HG02798 (cell line): ENCODE measurements at regions not wholly inside any gene's neighbourhood (a gene's known extent, or its start where the extent isn't known, plus 50 kb on each side); places are given as distances from the start of the nearest gene placed in this dataset.

Experiments
- ATAC-seq: cut with Tn5 transposase; IDR thresholded peaks from one replicate; pipeline ENCODE4 v1.9.1; 2021; ENCODE audit warnings: mild to moderate bottlenecking; ENCODE audit not compliant: unreplicated experiment, poor library complexity

DNA sequence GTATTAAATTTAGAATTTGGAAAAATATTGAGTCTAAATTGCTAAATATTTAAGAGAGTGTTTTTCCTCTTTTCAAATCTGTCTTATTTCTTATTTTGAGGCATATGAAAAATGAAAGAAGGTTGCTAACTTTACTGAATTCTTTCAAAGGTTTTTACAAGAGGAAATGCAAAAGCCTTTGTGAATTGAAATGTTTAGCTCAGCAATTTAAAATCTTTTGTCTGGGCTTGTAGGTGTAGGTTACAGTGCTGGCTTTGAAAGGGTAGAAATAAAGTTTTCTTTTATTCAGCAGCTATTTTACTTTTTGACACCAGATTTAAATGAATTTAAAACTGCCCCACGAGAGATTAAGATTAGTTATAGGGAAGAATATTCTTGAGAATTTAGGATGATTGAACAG, 192.0 kb downstream of the CDH7 start:
- ATAC-seq = no peak

DNA sequence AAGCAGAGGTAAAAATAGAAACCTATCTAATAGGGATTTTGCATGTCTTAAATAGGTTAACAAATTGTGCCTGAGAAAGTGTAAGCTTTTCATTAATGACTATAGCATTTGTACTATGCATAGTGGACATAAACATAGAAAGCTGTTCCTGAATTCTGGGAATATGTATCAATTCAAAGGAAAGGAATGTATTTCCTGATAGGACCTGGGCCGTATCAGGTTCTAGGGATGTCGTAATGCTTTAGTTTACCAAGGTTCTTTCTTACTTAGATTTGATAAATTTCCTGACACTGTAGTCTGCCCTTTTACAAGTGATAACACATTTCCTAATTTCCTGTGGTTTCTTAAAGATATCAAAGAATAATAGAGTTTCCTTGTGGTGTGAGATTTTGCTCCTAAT, 191.3 kb downstream of the CDH7 start:
- ATAC-seq = no peak

DNA sequence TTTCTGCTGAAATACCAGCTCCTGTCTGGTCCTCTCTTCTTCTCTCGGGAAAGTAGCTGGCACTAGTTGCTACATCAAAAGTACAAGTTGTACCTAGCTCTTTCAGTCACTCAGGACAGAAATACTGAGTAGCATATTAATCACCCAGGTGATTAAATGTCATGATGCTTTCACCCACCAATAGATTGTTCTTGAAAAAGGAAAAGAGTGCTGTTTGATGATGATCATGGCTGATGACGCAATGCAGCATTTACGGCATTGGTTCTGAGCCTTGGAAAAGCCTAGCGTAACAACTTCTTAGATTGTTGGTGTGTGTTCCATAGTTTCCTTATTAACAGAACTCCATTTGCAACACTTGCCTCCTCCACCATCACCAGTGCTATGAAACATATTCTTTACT, 190.7 kb downstream of the CDH7 start:
- no peak for ATAC-seq
